PC-9 (cell line): ENCODE measurements at regions not wholly inside any gene's neighbourhood (a gene's known extent, or its start where the extent isn't known, plus 50 kb on each side); places are given as distances from the start of the nearest gene placed in this dataset.

Experiments used
- BruUV-seq: library from RNA; stranded (reverse); fragments of 400-500 nt; replicated peaks from 2 replicates; lab custom pipeline; 2021; lab: Mats Ljungman, UMichigan
- CTCF ChIA-PET: fragments of 300-600 bp; sonication (Branson Sonifier 250); formaldehyde crosslinking; loops from one replicate; lab custom pipeline; 2022; ENCODE audit warnings: antibody characterized with exemption; lab: Charles Lee
- POLR2A ChIA-PET: fragments of 300-600 bp; sonication (Branson Sonifier 250); formaldehyde crosslinking; loops from one replicate; lab custom pipeline; 2022; ENCODE audit warnings: antibody characterized with exemption; ENCODE audit not compliant: unreplicated experiment; lab: Charles Lee
- DNase-seq, 2 experiments: peaks; one replicate each; pipeline versions ENCODE4 v3.0.0 to v3.0.0-alpha.2; 2015 to 2022; ENCODE audit warnings: mixed read lengths in 1 of 2
- H2AFZ ChIP-seq: fragments of 200-600 bp; sonication (generic); 2 replicates; pipeline ENCODE4 v1.8.1; 2017; ENCODE audit warnings: antibody characterized with exemption
- H3F3A ChIP-seq: fragments of 200-600 bp; sonication (generic); 2 replicates; pipeline ENCODE4 v1.8.1; 2017; ENCODE audit warnings: antibody characterized with exemption, mild to moderate bottlenecking, low read depth; ENCODE audit not compliant: insufficient read depth
- H3K27ac ChIP-seq: fragments of 200-600 bp; sonication (generic); 2 replicates; pipeline ENCODE4 v1.6.1; 2016; ENCODE audit warnings: mixed run types
- H3K27me3 ChIP-seq: fragments of 200-600 bp; sonication (generic); 2 replicates; pipeline ENCODE4 v1.6.1; 2016; ENCODE audit warnings: low read depth, mixed run types; ENCODE audit not compliant: insufficient read depth
- H3K36me3 ChIP-seq: fragments of 200-600 bp; sonication (generic); 2 replicates; pipeline ENCODE4 v1.6.1; 2016; ENCODE audit warnings: low read depth, mixed run types
- H3K4me1 ChIP-seq: fragments of 200-600 bp; sonication (generic); replicated peaks from 2 replicates; pipeline ENCODE4 v1.6.1; 2016; ENCODE audit warnings: mixed run types; ENCODE audit not compliant: insufficient read depth
- H3K4me2 ChIP-seq: fragments of 200-600 bp; sonication (generic); 2 replicates; pipeline ENCODE4 v1.6.1; 2017; ENCODE audit warnings: mixed run types
- H3K4me3 ChIP-seq: fragments of 200-600 bp; sonication (generic); 2 replicates; pipeline ENCODE4 v1.6.1; 2016; ENCODE audit warnings: mixed run types
- H3K79me2 ChIP-seq: fragments of 200-600 bp; sonication (generic); 2 replicates; pipeline ENCODE4 v1.6.1; 2017; ENCODE audit warnings: low read depth, mixed run types
- H3K9me2 ChIP-seq: fragments of 200-600 bp; sonication (generic); 2 replicates; pipeline ENCODE4 v1.8.1; 2017; ENCODE audit warnings: mild to moderate bottlenecking; ENCODE audit not compliant: insufficient read depth
- H3K9me3 ChIP-seq: fragments of 200-600 bp; sonication (generic); 2 replicates; pipeline ENCODE4 v1.8.1; 2016; ENCODE audit warnings: low read depth; ENCODE audit not compliant: insufficient read depth
- H4K20me1 ChIP-seq: fragments of 200-600 bp; sonication (generic); 2 replicates; pipeline ENCODE4 v1.8.1; 2017; ENCODE audit not compliant: insufficient read depth
- CTCF ChIP-seq: fragments of 200-600 bp; sonication (generic); conservative IDR thresholded peaks from 2 replicates; pipeline ENCODE4 v1.6.1; 2017; ENCODE audit warnings: mixed run types, antibody characterized with exemption, mild to moderate bottlenecking, moderate library complexity
- EZH2 ChIP-seq: fragments of 200-600 bp; sonication (generic); IDR thresholded peaks from 2 replicates; pipeline ENCODE4 v1.8.0; 2017; ENCODE audit warnings: antibody characterized with exemption, low read depth
- intact Hi-C: fragments of 100-400 bp; cut with micrococcal nuclease; formaldehyde crosslinking; loops from one replicate; pipeline ENCODE4 v1.10.0; 2022; ENCODE audit not compliant: unreplicated experiment

- TF ChIP-seq CTCF (no peak), EZH2 (no peak)
- Histone ChIP-seq H3K36me3 (no peaks in the 10 kb centered on the region), H3K27me3 (peaks cover 97% of the 10 kb centered on the region), H3F3A (no peaks in the 10 kb centered on the region), H3K79me2 (no peaks in the 10 kb centered on the region), H3K27ac (no peak overlapping the region), H3K4me2 (no peak overlapping the region), H3K9me2 (no peaks in the 10 kb centered on the region), H4K20me1 (no peaks in the 10 kb centered on the region), H3K9me3 (no peaks in the 10 kb centered on the region), H2AFZ (no peak overlapping the region), H3K4me3 (no peak overlapping the region), H3K4me1 (no peaks in the 10 kb centered on the region)
- CTCF ChIA-PET: no interaction called here
- POLR2A ChIA-PET: no interaction called here
- BruUV-seq: no TSS peak
- intact Hi-C loops: no loop called here
- no peak for DNase-seq
These were observed 302.8 kb upstream of the SALL3 start for GRCh38 chr18:78676622-78677482.

GRCh38 chr18:78677483-78678317, 301.9 kb upstream of the SALL3 start:
- Histone ChIP-seq H3K27me3 (peaks cover 100% of the 10 kb centered on the region), H3K36me3 (no peaks in the 10 kb centered on the region), H3K9me3 (no peaks in the 10 kb centered on the region), H3K79me2 (no peaks in the 10 kb centered on the region), H3K4me1 (no peaks in the 10 kb centered on the region), H3K4me2 (no peak overlapping the region), H3F3A (no peaks in the 10 kb centered on the region), H3K4me3 (no peak overlapping the region), H4K20me1 (no peaks in the 10 kb centered on the region), H3K27ac (no peak overlapping the region), H2AFZ (no peak overlapping the region), H3K9me2 (no peaks in the 10 kb centered on the region)
- POLR2A ChIA-PET: no interaction called here
- CTCF ChIA-PET: no interaction called here
- intact Hi-C loops: no loop called here
- TF ChIP-seq EZH2 (no peak), CTCF (no peak)
- no TSS peak for BruUV-seq
- no peak for DNase-seq

GRCh38 chr18:78678318-78678695, 301.3 kb upstream of the SALL3 start:
- Histone ChIP-seq H3K9me3 (no peaks in the 10 kb centered on the region), H3K4me1 (no peaks in the 10 kb centered on the region), H2AFZ (no peak overlapping the region), H3K4me3 (no peak overlapping the region), H3K9me2 (no peaks in the 10 kb centered on the region), H4K20me1 (no peaks in the 10 kb centered on the region), H3F3A (no peaks in the 10 kb centered on the region), H3K36me3 (no peaks in the 10 kb centered on the region), H3K27me3 (peaks cover 100% of the 10 kb centered on the region), H3K4me2 (no peak overlapping the region), H3K79me2 (no peaks in the 10 kb centered on the region), H3K27ac (no peak overlapping the region)
- intact Hi-C loops: no loop called here
- TF ChIP-seq EZH2: no peak
- TF ChIP-seq CTCF: no peak
- CTCF ChIA-PET: no interaction called here
- BruUV-seq: no TSS peak
- DNase-seq: no peak
- POLR2A ChIA-PET: no interaction called here
